Globus pallidus (tissue), 1 donor: ENCODE measurements at regions not wholly inside any gene's neighbourhood (a gene's known extent, or its start where the extent isn't known, plus 50 kb on each side); places are given as distances from the start of the nearest gene placed in this dataset.
"Not testable (repeated sequence)": the region's sequence is repeated elsewhere in the genome, so short reads cannot be mapped to it uniquely, and the experiment has no call there.

Source experiments
- DNase-seq: peaks from one replicate; pipeline ENCODE4 v3.0.0-alpha.2; 2015; ENCODE audit warnings: low spot score

- DNase-seq: no peak
Measured at GRCh38 chr18:10085416-10085815, 171.6 kb downstream of the VAPA start.

GRCh38 chr18:10085876-10086275 lies 172.1 kb downstream of the VAPA start:
- no peak for DNase-seq

GRCh38 chr18:10086458-10087210 lies 172.8 kb downstream of the VAPA start:
- DNase-seq: no peak

- DNase-seq: no peak
Measured at GRCh38 chr18:10088734-10089133, 174.9 kb downstream of the VAPA start.

GRCh38 chr18:10089881-10090280 lies 176.1 kb downstream of the VAPA start:
- no peak for DNase-seq

- DNase-seq: no peak
Measured at GRCh38 chr18:10090668-10091067, 176.9 kb downstream of the VAPA start.

GRCh38 chr18:10093445-10093844 lies 179.6 kb downstream of the VAPA start:
- no peak for DNase-seq

- DNase-seq: no peak
Measured at GRCh38 chr18:10094154-10094553, 180.3 kb downstream of the VAPA start.

- DNase-seq: no peak
Measured at GRCh38 chr18:10094655-10095054, 180.8 kb downstream of the VAPA start.

- no peak for DNase-seq
Measured at GRCh38 chr18:10095356-10095755, 181.5 kb downstream of the VAPA start.

- DNase-seq: no peak
Measured at GRCh38 chr18:10099539-10100140, 185.8 kb downstream of the VAPA start.

GRCh38 chr18:10100196-10100595 lies 186.4 kb downstream of the VAPA start:
- no peak for DNase-seq

- peak; percentile 12 for DNase-seq
Measured at GRCh38 chr18:10100941-10101701, 187.3 kb downstream of the VAPA start.

- DNase-seq: no peak
Measured at GRCh38 chr18:10101729-10102128, 187.9 kb downstream of the VAPA start.

GRCh38 chr18:10105118-10105517 lies 191.3 kb downstream of the VAPA start:
- DNase-seq: not testable (repeated sequence)

GRCh38 chr18:10111191-10111590 lies 197.4 kb downstream of the VAPA start:
- no peak for DNase-seq

GRCh38 chr18:10111944-10112343 lies 198.1 kb downstream of the VAPA start:
- no peak for DNase-seq

- no peak for DNase-seq
Measured at GRCh38 chr18:10113121-10114022, 199.6 kb downstream of the VAPA start.

GRCh38 chr18:10114717-10115463 lies 201.1 kb downstream of the VAPA start:
- DNase-seq: no peak

- no peak for DNase-seq
Measured at GRCh38 chr18:10116574-10116973, 202.8 kb downstream of the VAPA start.

- DNase-seq: no peak
Measured at GRCh38 chr18:10119528-10119927, 205.7 kb downstream of the VAPA start.
